AG10803 (cell line): ENCODE measurements at regions not wholly inside any gene's neighbourhood (a gene's known extent, or its start where the extent isn't known, plus 50 kb on each side); places are given as distances from the start of the nearest gene placed in this dataset.

ENCODE experiments used
- DNase-seq: peaks from one replicate; pipeline ENCODE4 v3.0.0; 2010; ENCODE audit warnings: low read depth
- H3K4me3 ChIP-seq: 2 replicates; pipeline ENCODE4 v1.5.1; 2011; ENCODE audit warnings: mild to moderate bottlenecking, low read length, control low read depth
- CTCF ChIP-seq: conservative IDR thresholded peaks from 2 replicates; pipeline ENCODE4 v1.5.1; 2011; ENCODE audit warnings: mild to moderate bottlenecking, low read length, control low read depth, inconsistent platforms

- DNase-seq, result no peak
- no peak for TF ChIP-seq CTCF
- H3K4me3 ChIP-seq, result no peak overlapping the region
These were observed 265.9 kb downstream of the PRL start for GRCh38 chr6:22030730-22031619.

- no peak for DNase-seq
- TF ChIP-seq CTCF, result no peak
- H3K4me3 ChIP-seq, result no peak overlapping the region
These were observed 261.1 kb downstream of the PRL start for GRCh38 chr6:22035690-22036089.

GRCh38 chr6:22036275-22036674, 260.6 kb downstream of the PRL start:
- H3K4me3 ChIP-seq, result no peak overlapping the region
- TF ChIP-seq CTCF, result no peak
- DNase-seq, result no peak

GRCh38 chr6:22036699-22037098, 260.1 kb downstream of the PRL start:
- no peak overlapping the region for H3K4me3 ChIP-seq
- TF ChIP-seq CTCF, result no peak
- DNase-seq, result no peak

- peak; percentile 79 for DNase-seq
- no peak overlapping the region for H3K4me3 ChIP-seq
- no peak for TF ChIP-seq CTCF
These were observed 254.9 kb downstream of the PRL start for GRCh38 chr6:22041797-22042480.

GRCh38 chr6:22042706-22043105, 254.1 kb downstream of the PRL start:
- H3K4me3 ChIP-seq, result no peak overlapping the region
- TF ChIP-seq CTCF, result no peak
- no peak for DNase-seq
